SU-DHL-6 (cell line): ENCODE measurements at regions not wholly inside any gene's neighbourhood (a gene's known extent, or its start where the extent isn't known, plus 50 kb on each side); places are given as distances from the start of the nearest gene placed in this dataset.

Source experiments
- H2AFZ ChIP-seq: fragments of 200-600 bp; sonication (generic); 2 replicates; pipeline ENCODE4 v1.6.1; 2014; ENCODE audit warnings: low read depth, mild to moderate bottlenecking, moderate library complexity, mixed read lengths, antibody characterized with exemption, low read length; ENCODE audit not compliant: severe bottlenecking
- H3F3A ChIP-seq: fragments of 200-600 bp; shearing (Covaris generic); 2 replicates; pipeline ENCODE4 v1.6.0; 2016; ENCODE audit warnings: antibody characterized with exemption, mild to moderate bottlenecking; ENCODE audit not compliant: insufficient read depth
- H3K27ac ChIP-seq: fragments of 200-600 bp; sonication (generic); 2 replicates; pipeline ENCODE4 v1.5.1; 2016; ENCODE audit warnings: low read depth, mild to moderate bottlenecking, low read length, moderate library complexity, mixed read lengths
- H3K27me3 ChIP-seq: fragments of 200-600 bp; sonication (generic), shearing (Covaris generic); 2 replicates; pipeline ENCODE4 v1.6.0; 2014; ENCODE audit warnings: mild to moderate bottlenecking, low read length
- H3K36me3 ChIP-seq: fragments of 200-600 bp; sonication (generic); 2 replicates; pipeline ENCODE4 v1.6.1; 2014; ENCODE audit warnings: mild to moderate bottlenecking, low read length, mixed read lengths
- H3K4me2 ChIP-seq: fragments of 300-600, 200-600 bp; shearing (Covaris generic), sonication (generic); 2 replicates; pipeline ENCODE4 v1.6.0; 2014; ENCODE audit warnings: low read length, low read depth, mild to moderate bottlenecking; ENCODE audit not compliant: poor library complexity, severe bottlenecking
- H3K4me3 ChIP-seq: fragments of 200-600 bp; sonication (generic); 2 replicates; pipeline ENCODE4 v1.5.1; 2014; ENCODE audit warnings: antibody characterized with exemption, low read length, mild to moderate bottlenecking, mixed read lengths; ENCODE audit not compliant: insufficient read depth, poor library complexity, severe bottlenecking
- H3K79me2 ChIP-seq: fragments of 200-600 bp; sonication (generic); 2 replicates; pipeline ENCODE4 v1.6.1; 2014; ENCODE audit warnings: mild to moderate bottlenecking, low read length, moderate library complexity; ENCODE audit not compliant: insufficient read depth
- H3K9ac ChIP-seq: fragments of 200-600 bp; sonication (generic); 2 replicates; pipeline ENCODE4 v1.7.0; 2014; ENCODE audit warnings: mild to moderate bottlenecking, low read length
- H3K9me2 ChIP-seq: fragments of 200-600 bp; sonication (generic); replicated peaks from 2 replicates; pipeline ENCODE4 v1.6.1; 2014; ENCODE audit warnings: low read length; ENCODE audit not compliant: insufficient read depth
- H3K9me3 ChIP-seq: fragments of 200-600 bp; sonication (generic); 2 replicates; pipeline ENCODE4 v1.6.1; 2014; ENCODE audit warnings: low read length, mixed read lengths; ENCODE audit not compliant: insufficient read depth
- H4K20me1 ChIP-seq: fragments of 200-600 bp; sonication (generic); 2 replicates; pipeline ENCODE4 v1.6.1; 2014; ENCODE audit warnings: low read depth, mild to moderate bottlenecking, antibody characterized with exemption, low read length, moderate library complexity, mixed read lengths
- CTCF ChIP-seq: fragments of 200-600 bp; sonication (generic); IDR thresholded peaks from one replicate; pipeline ENCODE4 v1.5.1; 2017; ENCODE audit warnings: antibody characterized with exemption, mild to moderate bottlenecking, low read length, moderate library complexity; ENCODE audit not compliant: insufficient read depth, poor library complexity, severe bottlenecking
- EZH2phosphoT487 ChIP-seq: fragments of 200-600 bp; sonication (generic), shearing (Covaris generic); conservative IDR thresholded peaks from 2 replicates; pipeline ENCODE4 v1.6.1; 2018; ENCODE audit warnings: mild to moderate bottlenecking, antibody characterized with exemption, low read length, moderate library complexity, mixed read lengths

DNA sequence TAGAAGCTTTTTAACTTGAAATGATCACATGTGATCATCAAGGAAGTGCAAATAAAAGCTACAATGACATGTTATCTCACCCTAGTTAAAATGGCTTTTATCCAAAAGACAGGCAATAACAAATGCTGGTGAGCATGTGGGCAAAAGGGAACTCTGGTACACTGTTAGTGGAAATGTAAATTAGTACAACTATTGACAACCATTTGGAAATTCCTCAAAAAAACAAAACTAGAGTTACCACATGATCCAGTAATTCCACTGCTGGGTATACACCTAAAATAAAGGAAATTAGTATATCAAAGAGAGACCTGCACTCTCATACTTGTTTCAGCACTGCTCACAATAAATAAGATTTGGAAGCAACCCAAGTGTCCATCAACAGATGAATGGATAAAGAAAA, 108.7 kb downstream of the HTR1B start:
- no peak overlapping the region for H3K4me3 ChIP-seq
- no peaks in the 10 kb centered on the region for H3K79me2 ChIP-seq
- H3K27me3 ChIP-seq = no peaks in the 10 kb centered on the region
- no peaks in the 10 kb centered on the region for H3K36me3 ChIP-seq
- H3K9me3 ChIP-seq = no peaks in the 10 kb centered on the region
- TF ChIP-seq CTCF (no peak), EZH2phosphoT487 (no peak)
- H3F3A ChIP-seq = no peaks in the 10 kb centered on the region
- no peaks in the 10 kb centered on the region for H4K20me1 ChIP-seq
- H2AFZ ChIP-seq = no peak overlapping the region
- H3K4me2 ChIP-seq = no peak overlapping the region
- H3K9ac ChIP-seq = no peak overlapping the region
- H3K9me2 ChIP-seq = no peaks in the 10 kb centered on the region
- no peak overlapping the region for H3K27ac ChIP-seq

- Histone ChIP-seq H3K79me2 (no peaks in the 10 kb centered on the region), H3K9me2 (no peaks in the 10 kb centered on the region), H3K9ac (no peak overlapping the region), H3K27ac (no peak overlapping the region), H4K20me1 (no peaks in the 10 kb centered on the region), H2AFZ (no peak overlapping the region), H3K4me3 (no peak overlapping the region), H3K9me3 (no peaks in the 10 kb centered on the region), H3K27me3 (no peaks in the 10 kb centered on the region), H3K36me3 (no peaks in the 10 kb centered on the region), H3K4me2 (no peak overlapping the region), H3F3A (no peaks in the 10 kb centered on the region)
- TF ChIP-seq CTCF = no peak
- TF ChIP-seq EZH2phosphoT487 = no peak
These were observed 110.2 kb downstream of the HTR1B start for GRCh38 chr6:77353129-77353528.

- Histone ChIP-seq H3K36me3 (no peaks in the 10 kb centered on the region), H3K4me3 (no peak overlapping the region), H2AFZ (no peak overlapping the region), H3K4me2 (no peak overlapping the region), H3K9me2 (no peaks in the 10 kb centered on the region), H4K20me1 (no peaks in the 10 kb centered on the region), H3F3A (no peaks in the 10 kb centered on the region), H3K27me3 (no peaks in the 10 kb centered on the region), H3K27ac (no peak overlapping the region), H3K9me3 (no peaks in the 10 kb centered on the region), H3K79me2 (no peaks in the 10 kb centered on the region), H3K9ac (no peak overlapping the region)
- TF ChIP-seq EZH2phosphoT487 (no peak), CTCF (no peak)
These were observed 122.0 kb downstream of the HTR1B start for GRCh38 chr6:77341058-77341986.
